ENCODE measurements at regions not wholly inside any gene's neighbourhood (a gene's known extent, or its start where the extent isn't known, plus 50 kb on each side); places are given as distances from the start of the nearest gene placed in this dataset.

GRCh38 chr7:27314111-27314510 is 71.5 kb downstream of the EVX1 start (continued):
- TF ChIP-seq ZHX2 (IDR thresholded peaks at IDR 0.05; ENCODE audit: low read depth) (no peak), ZHX2 (CRISPR knock-in tag; IDR thresholded peaks at IDR 0.05; ENCODE audit: borderline replicate concordance) (no peak), POLR2G (IDR thresholded peaks at IDR 0.05; ENCODE audit: low read depth, low read length) (no peak), NFE2L2 (IDR thresholded peaks at IDR 0.05; ENCODE audit: low read length) (no peak), ZNF782 (CRISPR knock-in tag; IDR thresholded peaks at IDR 0.05; ENCODE audit: borderline replicate concordance) (no peak), ATF7 (IDR thresholded peaks at IDR 0.05) (no peak), ATF7 (CRISPR knock-in tag; IDR thresholded peaks at IDR 0.05) (no peak)

GRCh38 chr7:27315066-27315465 is 72.5 kb downstream of the EVX1 start:
- H3K9me3 ChIP-seq (ENCODE audit: low read length), result no peaks in the 10 kb centered on the region
- H3K4me2 ChIP-seq (ENCODE audit: low read depth, low read length), result no peak overlapping the region
- ChIA-PET POLR2A (no interaction called here), CTCF (ENCODE audit: low intra/inter-chr PET ratio, low total read pairs) (no interaction called here)
- no peak overlapping the region for H3K4me3 ChIP-seq (replicated peaks in 1 of 3; ENCODE audit: insufficient read depth in 1 of 3, low read depth in 2 of 3, low read length in 3 of 3)
- H3K9ac ChIP-seq (ENCODE audit: insufficient read depth, low read depth, low read length), result no peak overlapping the region
- no peak for FAIRE-seq
- no peak overlapping the region for H3K27ac ChIP-seq (ENCODE audit: extremely low read length, insufficient read depth, low read length)
- intact Hi-C loops (cut with micrococcal nuclease; ENCODE audit: unreplicated experiment) (no loop called here), in situ Hi-C loops (cut with HindIII; ENCODE audit: extremely low pct_ligation_motif_present, low pct_unique_long_range_greater_than_20kb) (no loop called here)
- H4K20me1 ChIP-seq (ENCODE audit: insufficient read depth, low read length), result no peaks in the 10 kb centered on the region
- WGBS (ENCODE audit: low lambda C conversion rate), result 49% methylated on average over 5 of the region's 5 CpGs
- H3K4me1 ChIP-seq (ENCODE audit: insufficient read depth, low read length), result no peaks in the 10 kb centered on the region
- no peak overlapping the region for H2AFZ ChIP-seq (ENCODE audit: low read length)
- DNase-seq (ENCODE audit: low spot score), result no peak
- H3K27me3 ChIP-seq (ENCODE audit: control insufficient read depth in 1 of 2, insufficient read depth in 2 of 2, low read length in 2 of 2), result peaks cover 0 to 5% of the 10 kb centered on the region in 2 experiments; a peak in 1 of 5 replicates
- no peak for ATAC-seq
- no peaks in the 10 kb centered on the region for H3K79me2 ChIP-seq (ENCODE audit: insufficient read depth, low read length)
- H3K36me3 ChIP-seq (replicated peaks in 1 of 2; ENCODE audit: control insufficient read depth in 1 of 2, insufficient read depth in 2 of 2, low read length in 2 of 2), result no peaks in the 10 kb centered on the region
- no TSS peak for BruUV-seq (replicated peaks)
- TF ChIP-seq RNF2 (conservative IDR thresholded peaks at IDR 0.05; ENCODE audit: low read depth), result no peak
- TF ChIP-seq ZBTB49 (CRISPR knock-in tag; IDR thresholded peaks at IDR 0.05; ENCODE audit: borderline replicate concordance), result no peak
- no peak for TF ChIP-seq ZBTB44 (CRISPR knock-in tag; IDR thresholded peaks at IDR 0.05)
